ENCODE measurements at regions not wholly inside any gene's neighbourhood (a gene's known extent, or its start where the extent isn't known, plus 50 kb on each side); places are given as distances from the start of the nearest gene placed in this dataset.

DNA sequence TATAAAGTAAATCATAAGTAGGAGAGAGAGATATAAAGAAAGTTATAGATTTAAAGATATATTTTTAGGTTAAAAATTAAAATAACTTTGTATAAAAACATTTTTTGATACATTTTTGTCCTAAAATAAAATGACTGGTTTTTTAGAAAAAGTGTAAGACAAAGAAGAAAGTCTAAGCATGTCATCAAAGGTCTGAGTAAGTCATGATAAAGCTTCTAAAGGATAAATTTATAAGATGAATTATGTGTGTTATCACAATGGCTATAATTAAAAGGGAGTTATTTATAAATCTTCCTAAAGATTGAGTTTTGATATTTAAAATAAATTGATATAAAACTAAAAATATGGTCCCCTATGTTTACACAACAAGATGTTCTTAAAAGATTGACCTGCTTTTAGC, 370.9 kb downstream of the PTPRU start:
- TF ChIP-seq, protein P1, sequence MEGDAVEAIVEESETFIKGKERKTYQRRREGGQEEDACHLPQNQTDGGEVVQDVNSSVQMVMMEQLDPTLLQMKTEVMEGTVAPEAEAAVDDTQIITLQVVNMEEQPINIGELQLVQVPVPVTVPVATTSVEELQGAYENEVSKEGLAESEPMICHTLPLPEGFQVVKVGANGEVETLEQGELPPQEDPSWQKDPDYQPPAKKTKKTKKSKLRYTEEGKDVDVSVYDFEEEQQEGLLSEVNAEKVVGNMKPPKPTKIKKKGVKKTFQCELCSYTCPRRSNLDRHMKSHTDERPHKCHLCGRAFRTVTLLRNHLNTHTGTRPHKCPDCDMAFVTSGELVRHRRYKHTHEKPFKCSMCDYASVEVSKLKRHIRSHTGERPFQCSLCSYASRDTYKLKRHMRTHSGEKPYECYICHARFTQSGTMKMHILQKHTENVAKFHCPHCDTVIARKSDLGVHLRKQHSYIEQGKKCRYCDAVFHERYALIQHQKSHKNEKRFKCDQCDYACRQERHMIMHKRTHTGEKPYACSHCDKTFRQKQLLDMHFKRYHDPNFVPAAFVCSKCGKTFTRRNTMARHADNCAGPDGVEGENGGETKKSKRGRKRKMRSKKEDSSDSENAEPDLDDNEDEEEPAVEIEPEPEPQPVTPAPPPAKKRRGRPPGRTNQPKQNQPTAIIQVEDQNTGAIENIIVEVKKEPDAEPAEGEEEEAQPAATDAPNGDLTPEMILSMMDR (IDR thresholded peaks at IDR 0.05; ENCODE audit: poor library complexity, severe bottlenecking): no peak
- TF ChIP-seq EP300 (conservative IDR thresholded peaks at IDR 0.05; ENCODE audit: poor library complexity, severe bottlenecking): no peak
- TF ChIP-seq POLR2AphosphoS5 (IDR thresholded peaks at IDR 0.05): no peak
- TF ChIP-seq RAD21 (conservative IDR thresholded peaks at IDR 0.05): no peak
- TF ChIP-seq, protein P2, sequence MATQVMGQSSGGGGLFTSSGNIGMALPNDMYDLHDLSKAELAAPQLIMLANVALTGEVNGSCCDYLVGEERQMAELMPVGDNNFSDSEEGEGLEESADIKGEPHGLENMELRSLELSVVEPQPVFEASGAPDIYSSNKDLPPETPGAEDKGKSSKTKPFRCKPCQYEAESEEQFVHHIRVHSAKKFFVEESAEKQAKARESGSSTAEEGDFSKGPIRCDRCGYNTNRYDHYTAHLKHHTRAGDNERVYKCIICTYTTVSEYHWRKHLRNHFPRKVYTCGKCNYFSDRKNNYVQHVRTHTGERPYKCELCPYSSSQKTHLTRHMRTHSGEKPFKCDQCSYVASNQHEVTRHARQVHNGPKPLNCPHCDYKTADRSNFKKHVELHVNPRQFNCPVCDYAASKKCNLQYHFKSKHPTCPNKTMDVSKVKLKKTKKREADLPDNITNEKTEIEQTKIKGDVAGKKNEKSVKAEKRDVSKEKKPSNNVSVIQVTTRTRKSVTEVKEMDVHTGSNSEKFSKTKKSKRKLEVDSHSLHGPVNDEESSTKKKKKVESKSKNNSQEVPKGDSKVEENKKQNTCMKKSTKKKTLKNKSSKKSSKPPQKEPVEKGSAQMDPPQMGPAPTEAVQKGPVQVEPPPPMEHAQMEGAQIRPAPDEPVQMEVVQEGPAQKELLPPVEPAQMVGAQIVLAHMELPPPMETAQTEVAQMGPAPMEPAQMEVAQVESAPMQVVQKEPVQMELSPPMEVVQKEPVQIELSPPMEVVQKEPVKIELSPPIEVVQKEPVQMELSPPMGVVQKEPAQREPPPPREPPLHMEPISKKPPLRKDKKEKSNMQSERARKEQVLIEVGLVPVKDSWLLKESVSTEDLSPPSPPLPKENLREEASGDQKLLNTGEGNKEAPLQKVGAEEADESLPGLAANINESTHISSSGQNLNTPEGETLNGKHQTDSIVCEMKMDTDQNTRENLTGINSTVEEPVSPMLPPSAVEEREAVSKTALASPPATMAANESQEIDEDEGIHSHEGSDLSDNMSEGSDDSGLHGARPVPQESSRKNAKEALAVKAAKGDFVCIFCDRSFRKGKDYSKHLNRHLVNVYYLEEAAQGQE (IDR thresholded peaks at IDR 0.05; ENCODE audit: borderline replicate concordance): no peak
- no peak for TF ChIP-seq TAF1 (IDR thresholded peaks at IDR 0.05; ENCODE audit: low read depth)
- no peak for TF ChIP-seq EZH2 (IDR thresholded peaks at IDR 0.05; ENCODE audit: borderline replicate concordance, insufficient read depth, low read length, poor library complexity, severe bottlenecking)

Measured in neural cell (in vitro differentiated cells).